ENCODE measurements at regions not wholly inside any gene's neighbourhood (a gene's known extent, or its start where the extent isn't known, plus 50 kb on each side); places are given as distances from the start of the nearest gene placed in this dataset.
A peak's percentile ranks its signal among the peaks of the same experiment; 100 is the strongest.

- intact Hi-C loops (cut with DNase I; ENCODE audit: low total_unique reads): no loop called here
- 90% methylated on average over 3 of the region's 3 CpGs for WGBS, 2 donors
- H3K4me3 ChIP-seq (ENCODE audit: low read depth, poor library complexity, severe bottlenecking): no peak overlapping the region
- TF ChIP-seq CTCF (IDR thresholded peaks at IDR 0.05): no peak
- TF ChIP-seq POLR2A (IDR thresholded peaks at IDR 0.05): no peak
- DNase-seq (ENCODE audit: low spot score in 2 of 2): peak in 1 of 2 donors; percentile 32
These were observed 183.6 kb upstream of the TLE3 start for GRCh38 chr15:70281261-70281810.

DNA sequence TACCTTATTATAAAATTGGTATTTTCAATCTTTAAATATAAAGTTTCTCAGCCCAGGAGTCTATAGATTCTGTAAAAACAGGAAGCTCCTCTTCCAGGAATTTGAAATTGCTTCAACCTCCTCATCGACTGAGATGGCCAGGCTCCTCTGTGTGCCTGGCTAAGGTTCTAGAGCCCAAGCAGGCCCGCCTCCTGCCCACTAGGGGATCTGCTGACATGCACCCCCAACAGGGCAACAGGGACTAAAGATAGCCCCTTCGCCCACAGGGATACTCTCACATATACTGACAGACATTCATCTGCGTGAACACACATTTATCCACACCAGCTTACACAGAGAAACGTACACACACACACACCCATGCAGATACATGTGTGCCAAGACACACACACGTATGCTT is 183.1 kb upstream of the TLE3 start:
- TF ChIP-seq POLR2A (IDR thresholded peaks at IDR 0.05) (no peak), CTCF (IDR thresholded peaks at IDR 0.05) (no peak)
- intact Hi-C loops (cut with DNase I; ENCODE audit: low total_unique reads): no loop called here
- H3K4me3 ChIP-seq (ENCODE audit: low read depth, poor library complexity, severe bottlenecking): no peak overlapping the region

GRCh38 chr15:70279096-70279495 is 181.4 kb upstream of the TLE3 start:
- intact Hi-C loops (cut with DNase I; ENCODE audit: low total_unique reads): no loop called here
- WGBS, 2 donors: 81 to 86% methylated on average over 6 of the region's 6 CpGs
- TF ChIP-seq CTCF (IDR thresholded peaks at IDR 0.05) (no peak), POLR2A (IDR thresholded peaks at IDR 0.05) (no peak)
- H3K4me3 ChIP-seq (ENCODE audit: low read depth, poor library complexity, severe bottlenecking): no peak overlapping the region
- peak in 1 of 2 donors; percentile 64 for DNase-seq (ENCODE audit: low spot score in 2 of 2)

More for the DNA sequence above, 183.1 kb upstream of the TLE3 start:
- DNase-seq (ENCODE audit: low spot score in 2 of 2): peak in 1 of 2 donors; percentile 32
- WGBS, 2 donors: 86 to 90% methylated on average over 6 of the region's 6 CpGs

GRCh38 chr15:70278644-70279043 is 180.9 kb upstream of the TLE3 start:
- 60 to 85% methylated on average over 7 of the region's 7 CpGs for WGBS, 2 donors
- intact Hi-C loops (cut with DNase I; ENCODE audit: low total_unique reads): no loop called here
- no peak for TF ChIP-seq CTCF (IDR thresholded peaks at IDR 0.05)
- no peak for TF ChIP-seq POLR2A (IDR thresholded peaks at IDR 0.05)

DNA sequence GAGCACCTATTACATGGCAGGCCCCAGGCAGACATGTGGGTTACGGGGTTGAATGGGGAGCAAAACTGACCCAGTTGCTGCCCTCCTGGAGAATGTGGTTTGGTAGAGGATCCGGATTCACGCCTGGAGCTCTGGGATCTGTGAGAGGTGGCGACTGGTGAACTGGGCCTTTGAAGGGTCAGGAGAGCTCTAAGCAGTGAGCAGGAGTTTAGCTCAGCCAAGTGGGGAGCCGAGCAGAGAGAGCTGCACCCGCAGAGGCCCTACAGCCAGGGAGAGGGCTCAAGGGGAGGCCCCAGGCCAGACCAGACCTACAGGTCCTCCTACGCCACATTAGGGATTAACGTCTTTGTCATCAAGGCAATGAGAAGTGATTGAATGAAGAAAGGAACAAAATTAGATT is 179.8 kb upstream of the TLE3 start:
- intact Hi-C loops (cut with DNase I; ENCODE audit: low total_unique reads): no loop called here
- TF ChIP-seq CTCF (IDR thresholded peaks at IDR 0.05) (no peak), POLR2A (IDR thresholded peaks at IDR 0.05) (no peak)
- no peak overlapping the region for H3K4me3 ChIP-seq (ENCODE audit: low read depth, poor library complexity, severe bottlenecking)
- 97% methylated on average over 8 of the region's 8 CpGs for WGBS, 2 donors
- DNase-seq (ENCODE audit: low spot score in 2 of 2): no peak

More at GRCh38 chr15:70278644-70279043, 180.9 kb upstream of the TLE3 start:
- peak in 1 of 2 donors; percentile 40 for DNase-seq (ENCODE audit: low spot score in 2 of 2)
- H3K4me3 ChIP-seq (ENCODE audit: low read depth, poor library complexity, severe bottlenecking): no peak overlapping the region

DNA sequence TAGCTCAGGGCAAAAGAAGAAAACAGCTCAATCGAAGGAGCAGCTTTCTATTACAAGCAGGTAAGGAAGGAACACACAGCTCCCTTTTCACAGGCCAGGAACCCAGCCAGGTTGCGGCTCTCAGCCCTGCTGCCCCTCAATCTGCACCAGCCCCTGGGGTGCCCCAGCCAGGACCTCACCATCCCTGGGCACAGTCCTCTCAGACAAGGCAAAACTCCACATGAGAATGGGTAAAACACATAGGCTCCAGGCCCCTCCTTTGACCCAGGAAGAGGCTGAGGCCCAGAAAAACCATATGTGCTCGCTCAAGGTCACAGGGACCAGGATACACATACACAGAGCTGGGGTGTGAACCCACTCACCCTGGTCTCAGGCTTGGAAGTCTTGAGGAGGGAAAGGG is 178.7 kb upstream of the TLE3 start:
- no peak overlapping the region for H3K4me3 ChIP-seq (ENCODE audit: low read depth, poor library complexity, severe bottlenecking)
- intact Hi-C loops (cut with DNase I; ENCODE audit: low total_unique reads): no loop called here
- 90 to 94% methylated on average over 3 of the region's 3 CpGs for WGBS, 2 donors
- DNase-seq (ENCODE audit: low spot score in 2 of 2): no peak
- TF ChIP-seq POLR2A (IDR thresholded peaks at IDR 0.05) (no peak), CTCF (IDR thresholded peaks at IDR 0.05) (no peak)
